ENCODE measurements at regions not wholly inside any gene's neighbourhood (a gene's known extent, or its start where the extent isn't known, plus 50 kb on each side); places are given as distances from the start of the nearest gene placed in this dataset.

DNA sequence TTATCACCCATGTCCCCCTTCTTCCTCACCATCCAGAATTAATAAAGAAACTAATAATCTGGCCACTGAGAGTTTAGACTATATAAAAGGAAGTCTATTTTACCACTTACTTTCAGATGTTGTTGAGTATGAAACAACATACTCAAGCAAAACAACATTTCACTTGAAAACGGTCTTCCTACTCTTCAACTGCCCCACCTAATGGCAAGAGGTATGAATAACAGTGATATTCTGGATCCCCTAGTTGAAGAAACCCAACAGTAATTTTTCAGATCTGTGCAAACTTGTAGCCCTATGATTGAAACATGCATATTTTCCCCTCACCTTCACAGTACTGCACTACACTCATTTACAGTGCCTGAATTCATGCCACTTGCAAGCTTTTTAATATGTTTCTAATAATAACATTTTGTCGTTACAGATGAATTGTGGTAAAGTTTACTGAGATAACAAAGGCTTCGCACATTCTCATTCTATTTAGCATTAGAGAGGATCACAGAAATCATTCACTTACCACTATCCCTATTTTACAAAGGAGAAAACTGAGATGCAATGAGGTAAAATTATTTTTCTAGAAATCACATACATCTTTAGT, 267.9 kb upstream of the PDE4D start:
- no peaks in the 10 kb centered on the region for H3K4me1 ChIP-seq (ENCODE audit: control insufficient read depth, insufficient read depth, low read length)
- ChIA-PET SMC1A (ENCODE audit: uncharacterized antibody, unreplicated experiment) (no interaction called here), POLR2A (no interaction called here), RAD21 (ENCODE audit: unreplicated experiment) (no interaction called here), CTCF (interaction anchor here (2.3 to 2.4 kb wide), 2 partner anchors 348 to 350 kb away, joined by 10 read pairs; no protein-coding TSS in a partner anchor)
- no peaks in the 10 kb centered on the region for H3K79me2 ChIP-seq (ENCODE audit: control insufficient read depth, insufficient read depth, low read length)
- peak; percentile 62 for FAIRE-seq
- H3K9ac ChIP-seq (ENCODE audit: control insufficient read depth, insufficient read depth, low read length) = no peak overlapping the region
- H3K36me3 ChIP-seq (ENCODE audit: control insufficient read depth in 2 of 2, insufficient read depth in 2 of 2, low read length in 1 of 2) = no peaks in the 10 kb centered on the region
- no peaks in the 10 kb centered on the region for H4K20me1 ChIP-seq (ENCODE audit: control insufficient read depth, insufficient read depth)
- intact Hi-C loops (cut with micrococcal nuclease; ENCODE audit: unreplicated experiment) = loop anchor here (1.0 kb wide), 1 partner anchor 351 kb away; no protein-coding TSS in a partner anchor
- no peaks in the 10 kb centered on the region for H3K27me3 ChIP-seq (replicated peaks in 1 of 2; ENCODE audit: control insufficient read depth in 2 of 2, insufficient read depth in 2 of 2, low read length in 1 of 2)
- peak; percentile 4 for DNase-seq (ENCODE audit: low read depth, low spot score)
- TF ChIP-seq ATF7 (IDR thresholded peaks at IDR 0.05; ENCODE audit: low read depth) (no peak), SMC3 (IDR thresholded peaks at IDR 0.05; ENCODE audit: borderline replicate concordance, low read length) (peak; percentile 60), RAD21 (IDR thresholded peaks at IDR 0.05; ENCODE audit: insufficient read depth, low read depth, low read length) (peak; percentile 68)
- TF ChIP-seq, protein P1, sequence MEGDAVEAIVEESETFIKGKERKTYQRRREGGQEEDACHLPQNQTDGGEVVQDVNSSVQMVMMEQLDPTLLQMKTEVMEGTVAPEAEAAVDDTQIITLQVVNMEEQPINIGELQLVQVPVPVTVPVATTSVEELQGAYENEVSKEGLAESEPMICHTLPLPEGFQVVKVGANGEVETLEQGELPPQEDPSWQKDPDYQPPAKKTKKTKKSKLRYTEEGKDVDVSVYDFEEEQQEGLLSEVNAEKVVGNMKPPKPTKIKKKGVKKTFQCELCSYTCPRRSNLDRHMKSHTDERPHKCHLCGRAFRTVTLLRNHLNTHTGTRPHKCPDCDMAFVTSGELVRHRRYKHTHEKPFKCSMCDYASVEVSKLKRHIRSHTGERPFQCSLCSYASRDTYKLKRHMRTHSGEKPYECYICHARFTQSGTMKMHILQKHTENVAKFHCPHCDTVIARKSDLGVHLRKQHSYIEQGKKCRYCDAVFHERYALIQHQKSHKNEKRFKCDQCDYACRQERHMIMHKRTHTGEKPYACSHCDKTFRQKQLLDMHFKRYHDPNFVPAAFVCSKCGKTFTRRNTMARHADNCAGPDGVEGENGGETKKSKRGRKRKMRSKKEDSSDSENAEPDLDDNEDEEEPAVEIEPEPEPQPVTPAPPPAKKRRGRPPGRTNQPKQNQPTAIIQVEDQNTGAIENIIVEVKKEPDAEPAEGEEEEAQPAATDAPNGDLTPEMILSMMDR (IDR thresholded peaks at IDR 0.05 in 2 of 3, conservative IDR thresholded peaks at IDR 0.05 in 1 of 3; ENCODE audit: control insufficient read depth in 2 of 3, extremely low read depth in 1 of 3, insufficient read depth in 1 of 3, low read depth in 3 of 3, low read length in 3 of 3) = peak; percentile 51 to 61 (median 57); a peak in 5 of 6 replicates
- no peak overlapping the region for H3K4me2 ChIP-seq (ENCODE audit: control insufficient read depth, insufficient read depth)
- in situ Hi-C loops (cut with MboI) = no loop called here
- no peak overlapping the region for H3K4me3 ChIP-seq
- H3K27ac ChIP-seq (ENCODE audit: control insufficient read depth, insufficient read depth) = no peak overlapping the region
- H3K9me3 ChIP-seq (replicated peaks; ENCODE audit: control insufficient read depth, insufficient read depth, low read length) = no peaks in the 10 kb centered on the region
- no TSS peak for BruUV-seq (replicated peaks)
- no peak overlapping the region for H2AFZ ChIP-seq (ENCODE audit: control insufficient read depth, low read depth, low read length)
- 46% methylated on average over 3 of the region's 3 CpGs for WGBS (ENCODE audit: insufficient coverage, insufficient replicate concordance, low lambda C conversion rate, missing lambda C conversion rate)
- peak; percentile 73 for ATAC-seq

DNA sequence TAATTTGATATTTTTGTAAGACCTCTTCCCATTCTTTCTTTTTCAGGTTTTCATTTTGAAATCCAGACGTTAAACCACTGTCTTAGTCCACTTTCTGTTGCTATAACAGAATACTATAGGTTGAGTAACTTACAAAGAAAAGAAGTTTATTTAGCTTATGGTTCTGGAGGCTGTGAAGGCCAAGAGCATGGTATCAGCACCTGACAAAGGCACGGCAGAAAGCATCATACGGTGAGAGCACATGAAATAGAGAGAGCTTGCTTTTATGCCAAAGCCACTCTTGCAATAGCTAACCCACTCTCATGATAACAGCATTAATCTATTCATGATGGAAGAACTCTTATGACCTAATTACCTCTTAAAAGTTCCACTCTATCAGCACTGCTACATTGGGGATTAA, 255.6 kb upstream of the PDE4D start:
- ChIA-PET POLR2A (no interaction called here), RAD21 (ENCODE audit: unreplicated experiment) (no interaction called here), CTCF (no interaction called here), SMC1A (ENCODE audit: uncharacterized antibody, unreplicated experiment) (no interaction called here)
- H3K4me1 ChIP-seq (ENCODE audit: control insufficient read depth, insufficient read depth, low read length) = no peaks in the 10 kb centered on the region
- intact Hi-C loops (cut with micrococcal nuclease; ENCODE audit: unreplicated experiment) (no loop called here), in situ Hi-C loops (cut with MboI) (no loop called here)
- no peaks in the 10 kb centered on the region for H3K79me2 ChIP-seq (ENCODE audit: control insufficient read depth, insufficient read depth, low read length)
- 33% methylated on average over 3 of the region's 3 CpGs for WGBS (ENCODE audit: insufficient coverage, insufficient replicate concordance, low lambda C conversion rate, missing lambda C conversion rate)
- no TSS peak for BruUV-seq (replicated peaks)
- ATAC-seq (no peak), DNase-seq (ENCODE audit: low read depth, low spot score) (no peak), FAIRE-seq (no peak)
- H2AFZ ChIP-seq (ENCODE audit: control insufficient read depth, low read depth, low read length) = no peak overlapping the region
- H4K20me1 ChIP-seq (ENCODE audit: control insufficient read depth, insufficient read depth) = no peaks in the 10 kb centered on the region
- no peak overlapping the region for H3K9ac ChIP-seq (ENCODE audit: control insufficient read depth, insufficient read depth, low read length)
- H3K4me2 ChIP-seq (ENCODE audit: control insufficient read depth, insufficient read depth) = no peak overlapping the region
- H3K27me3 ChIP-seq (replicated peaks in 1 of 2; ENCODE audit: control insufficient read depth in 2 of 2, insufficient read depth in 2 of 2, low read length in 1 of 2) = no peaks in the 10 kb centered on the region
- no peak overlapping the region for H3K4me3 ChIP-seq
- no peak overlapping the region for H3K27ac ChIP-seq (ENCODE audit: control insufficient read depth, insufficient read depth)
- H3K9me3 ChIP-seq (replicated peaks; ENCODE audit: control insufficient read depth, insufficient read depth, low read length) = no peaks in the 10 kb centered on the region
- H3K36me3 ChIP-seq (ENCODE audit: control insufficient read depth in 2 of 2, insufficient read depth in 2 of 2, low read length in 1 of 2) = no peaks in the 10 kb centered on the region
- TF ChIP-seq POLR2A (IDR thresholded peaks at IDR 0.05; ENCODE audit: low read depth, low read length) (no peak), NR2C2 (IDR thresholded peaks at IDR 0.05; ENCODE audit: borderline replicate concordance, control insufficient read depth, insufficient read length, low read depth) (no peak), SREBF1 (IDR thresholded peaks at IDR 0.05; ENCODE audit: low read length) (no peak), ZSCAN29 (IDR thresholded peaks at IDR 0.05) (no peak), PML (IDR thresholded peaks at IDR 0.05; ENCODE audit: low read length) (no peak)
- TF ChIP-seq, protein P2, sequence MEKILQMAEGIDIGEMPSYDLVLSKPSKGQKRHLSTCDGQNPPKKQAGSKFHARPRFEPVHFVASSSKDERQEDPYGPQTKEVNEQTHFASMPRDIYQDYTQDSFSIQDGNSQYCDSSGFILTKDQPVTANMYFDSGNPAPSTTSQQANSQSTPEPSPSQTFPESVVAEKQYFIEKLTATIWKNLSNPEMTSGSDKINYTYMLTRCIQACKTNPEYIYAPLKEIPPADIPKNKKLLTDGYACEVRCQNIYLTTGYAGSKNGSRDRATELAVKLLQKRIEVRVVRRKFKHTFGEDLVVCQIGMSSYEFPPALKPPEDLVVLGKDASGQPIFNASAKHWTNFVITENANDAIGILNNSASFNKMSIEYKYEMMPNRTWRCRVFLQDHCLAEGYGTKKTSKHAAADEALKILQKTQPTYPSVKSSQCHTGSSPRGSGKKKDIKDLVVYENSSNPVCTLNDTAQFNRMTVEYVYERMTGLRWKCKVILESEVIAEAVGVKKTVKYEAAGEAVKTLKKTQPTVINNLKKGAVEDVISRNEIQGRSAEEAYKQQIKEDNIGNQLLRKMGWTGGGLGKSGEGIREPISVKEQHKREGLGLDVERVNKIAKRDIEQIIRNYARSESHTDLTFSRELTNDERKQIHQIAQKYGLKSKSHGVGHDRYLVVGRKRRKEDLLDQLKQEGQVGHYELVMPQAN (conservative IDR thresholded peaks at IDR 0.05) = no peak
- TF ChIP-seq, protein P3, sequence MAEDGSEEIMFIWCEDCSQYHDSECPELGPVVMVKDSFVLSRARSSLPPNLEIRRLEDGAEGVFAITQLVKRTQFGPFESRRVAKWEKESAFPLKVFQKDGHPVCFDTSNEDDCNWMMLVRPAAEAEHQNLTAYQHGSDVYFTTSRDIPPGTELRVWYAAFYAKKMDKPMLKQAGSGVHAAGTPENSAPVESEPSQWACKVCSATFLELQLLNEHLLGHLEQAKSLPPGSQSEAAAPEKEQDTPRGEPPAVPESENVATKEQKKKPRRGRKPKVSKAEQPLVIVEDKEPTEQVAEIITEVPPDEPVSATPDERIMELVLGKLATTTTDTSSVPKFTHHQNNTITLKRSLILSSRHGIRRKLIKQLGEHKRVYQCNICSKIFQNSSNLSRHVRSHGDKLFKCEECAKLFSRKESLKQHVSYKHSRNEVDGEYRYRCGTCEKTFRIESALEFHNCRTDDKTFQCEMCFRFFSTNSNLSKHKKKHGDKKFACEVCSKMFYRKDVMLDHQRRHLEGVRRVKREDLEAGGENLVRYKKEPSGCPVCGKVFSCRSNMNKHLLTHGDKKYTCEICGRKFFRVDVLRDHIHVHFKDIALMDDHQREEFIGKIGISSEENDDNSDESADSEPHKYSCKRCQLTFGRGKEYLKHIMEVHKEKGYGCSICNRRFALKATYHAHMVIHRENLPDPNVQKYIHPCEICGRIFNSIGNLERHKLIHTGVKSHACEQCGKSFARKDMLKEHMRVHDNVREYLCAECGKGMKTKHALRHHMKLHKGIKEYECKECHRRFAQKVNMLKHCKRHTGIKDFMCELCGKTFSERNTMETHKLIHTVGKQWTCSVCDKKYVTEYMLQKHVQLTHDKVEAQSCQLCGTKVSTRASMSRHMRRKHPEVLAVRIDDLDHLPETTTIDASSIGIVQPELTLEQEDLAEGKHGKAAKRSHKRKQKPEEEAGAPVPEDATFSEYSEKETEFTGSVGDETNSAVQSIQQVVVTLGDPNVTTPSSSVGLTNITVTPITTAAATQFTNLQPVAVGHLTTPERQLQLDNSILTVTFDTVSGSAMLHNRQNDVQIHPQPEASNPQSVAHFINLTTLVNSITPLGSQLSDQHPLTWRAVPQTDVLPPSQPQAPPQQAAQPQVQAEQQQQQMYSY (CRISPR knock-in tag; IDR thresholded peaks at IDR 0.05) = no peak
